ENCODE measurements at regions not wholly inside any gene's neighbourhood (a gene's known extent, or its start where the extent isn't known, plus 50 kb on each side); places are given as distances from the start of the nearest gene placed in this dataset.

DNA sequence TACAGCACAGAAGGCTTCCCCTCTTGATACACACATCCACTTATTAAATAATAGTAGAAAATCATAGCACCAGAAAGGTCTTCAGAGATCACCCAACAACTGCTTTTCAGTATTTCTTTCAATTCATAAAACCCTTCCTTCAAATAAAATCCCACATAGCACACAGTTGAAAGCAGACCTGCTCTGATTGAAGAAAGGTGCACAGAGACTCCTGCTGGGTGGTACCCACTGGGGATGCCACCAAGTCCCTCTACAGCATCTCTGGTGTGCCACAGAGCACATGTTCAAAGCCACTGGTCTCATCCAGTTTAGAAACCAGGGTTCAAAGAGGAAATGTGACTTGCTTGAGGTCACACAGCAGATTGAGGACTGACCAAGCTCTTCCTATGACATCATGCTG, 427.5 kb downstream of the BCL11B start:
- TF ChIP-seq EZH2 (IDR thresholded peaks at IDR 0.05; ENCODE audit: insufficient read depth, poor library complexity, severe bottlenecking) (no peak), EZH2phosphoT487 (IDR thresholded peaks at IDR 0.05; ENCODE audit: insufficient read depth, low read depth) (no peak)

All from GM23248 (cell line).